NCI-H1694 (cell line): ENCODE measurements at regions not wholly inside any gene's neighbourhood (a gene's known extent, or its start where the extent isn't known, plus 50 kb on each side); places are given as distances from the start of the nearest gene placed in this dataset.

ENCODE experiments used
- DNase-seq: peaks from one replicate; lab custom pipeline; 2025; lab: John Stamatoyannopoulos, UW

DNA sequence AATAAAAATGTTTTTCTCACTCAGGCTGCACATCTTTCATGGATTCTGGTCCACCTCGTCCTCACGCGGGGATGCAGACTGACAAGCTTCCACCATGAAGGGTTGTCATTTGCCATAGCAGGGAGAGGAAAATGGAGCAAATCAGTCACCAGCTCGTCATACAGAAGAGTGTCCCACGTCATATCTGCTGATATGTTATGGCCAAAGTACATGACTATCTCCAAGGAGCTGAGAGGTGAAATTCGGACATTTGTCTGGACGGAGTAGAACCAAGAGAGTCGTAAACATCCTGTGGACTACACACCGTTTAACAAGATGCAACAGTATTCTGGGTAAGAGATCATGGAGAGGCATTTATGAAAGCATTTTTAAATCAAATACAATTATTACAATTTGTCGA, 75.3 kb upstream of the MYOCD start:
- no peak for DNase-seq

DNA sequence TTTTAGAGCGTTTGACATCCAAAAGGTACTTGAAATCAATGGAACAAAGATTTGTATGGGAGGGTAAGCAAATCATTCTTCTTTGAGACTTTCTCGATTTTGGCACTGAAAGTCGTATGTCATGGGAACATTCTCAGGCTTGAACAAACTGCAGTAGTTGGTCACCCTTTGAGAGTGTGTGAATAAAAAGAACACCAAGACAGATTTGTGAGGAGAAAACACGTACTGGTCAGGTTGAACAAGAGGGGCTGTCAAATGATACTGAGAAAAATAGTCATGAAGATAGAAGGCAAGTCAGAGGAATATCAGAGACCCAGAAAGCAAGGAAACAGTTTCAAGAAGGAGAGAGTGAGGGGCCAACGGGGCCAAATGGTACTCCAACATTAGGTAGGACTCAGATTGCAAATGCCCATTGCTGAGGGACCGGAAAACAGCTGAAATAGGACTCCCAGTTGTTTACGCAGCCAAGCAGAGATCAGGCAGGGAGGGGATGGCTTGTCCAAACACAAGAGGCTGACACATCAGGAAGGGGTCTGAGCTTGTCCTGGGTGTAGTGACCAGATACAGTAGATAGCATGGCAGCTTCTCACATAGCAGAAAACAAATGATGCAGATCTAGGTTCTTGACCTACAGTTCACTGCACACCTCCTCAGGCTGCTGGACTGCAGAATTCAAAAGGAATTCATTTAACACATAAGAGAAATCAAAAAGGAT, 74.5 kb upstream of the MYOCD start:
- no peak for DNase-seq

DNA sequence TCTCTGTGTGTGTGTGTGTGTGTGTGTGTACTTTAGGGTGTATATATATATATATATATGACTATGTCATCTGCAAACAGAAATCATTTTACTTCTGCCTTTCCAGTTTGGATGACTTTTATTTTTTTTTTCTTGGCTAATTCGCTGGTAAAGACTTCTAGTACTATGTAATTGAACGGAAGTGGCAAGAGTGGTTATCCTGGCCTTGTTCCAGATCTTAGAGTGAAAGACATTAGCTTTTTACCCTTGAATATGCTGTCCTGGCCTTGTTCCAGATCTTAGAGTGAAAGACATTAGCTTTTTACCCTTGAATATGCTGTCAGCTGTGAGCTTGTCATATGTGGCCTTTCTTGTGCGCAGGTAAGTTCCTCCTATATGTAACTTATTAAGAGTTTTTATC, 72.7 kb upstream of the MYOCD start:
- no peak for DNase-seq

DNA sequence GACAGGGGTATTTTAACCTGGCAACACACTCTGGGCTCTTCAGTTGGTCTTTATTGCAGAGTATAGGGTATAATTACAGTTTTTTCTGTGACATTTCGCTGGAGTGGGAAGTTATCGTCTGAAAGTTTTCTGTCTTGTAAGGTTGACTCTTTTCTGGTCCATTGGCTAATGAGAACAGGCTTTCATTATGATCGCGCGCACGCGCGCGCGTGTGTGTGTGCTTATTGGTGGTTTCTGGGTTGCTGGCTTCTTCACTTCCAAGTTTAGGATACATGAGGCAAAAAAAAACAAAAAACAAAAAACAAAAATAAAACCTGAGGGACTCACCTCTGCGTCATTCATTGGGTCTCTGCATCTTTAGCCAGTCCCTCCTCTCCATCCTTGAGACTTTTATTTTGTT, 68.7 kb upstream of the MYOCD start:
- DNase-seq, result no peak

DNA sequence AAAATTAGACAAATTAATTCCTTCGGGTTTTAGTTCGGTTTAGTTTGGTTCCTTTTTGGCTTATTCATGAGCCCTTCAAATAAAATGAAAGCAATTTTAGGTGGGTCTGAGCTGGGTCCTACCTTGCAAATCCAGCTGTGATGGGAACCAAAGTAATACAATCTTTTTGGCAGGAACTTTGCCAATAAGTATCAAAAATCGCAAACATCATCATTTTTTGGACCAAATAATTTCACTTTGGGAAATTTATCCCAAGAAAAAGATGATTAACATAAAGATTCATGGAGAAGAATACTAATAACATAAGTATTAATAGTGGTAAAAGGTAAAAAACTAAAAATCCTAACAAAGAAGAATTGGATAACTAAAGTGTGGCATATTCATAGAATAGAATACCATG, 67.8 kb upstream of the MYOCD start:
- DNase-seq, result no peak

DNA sequence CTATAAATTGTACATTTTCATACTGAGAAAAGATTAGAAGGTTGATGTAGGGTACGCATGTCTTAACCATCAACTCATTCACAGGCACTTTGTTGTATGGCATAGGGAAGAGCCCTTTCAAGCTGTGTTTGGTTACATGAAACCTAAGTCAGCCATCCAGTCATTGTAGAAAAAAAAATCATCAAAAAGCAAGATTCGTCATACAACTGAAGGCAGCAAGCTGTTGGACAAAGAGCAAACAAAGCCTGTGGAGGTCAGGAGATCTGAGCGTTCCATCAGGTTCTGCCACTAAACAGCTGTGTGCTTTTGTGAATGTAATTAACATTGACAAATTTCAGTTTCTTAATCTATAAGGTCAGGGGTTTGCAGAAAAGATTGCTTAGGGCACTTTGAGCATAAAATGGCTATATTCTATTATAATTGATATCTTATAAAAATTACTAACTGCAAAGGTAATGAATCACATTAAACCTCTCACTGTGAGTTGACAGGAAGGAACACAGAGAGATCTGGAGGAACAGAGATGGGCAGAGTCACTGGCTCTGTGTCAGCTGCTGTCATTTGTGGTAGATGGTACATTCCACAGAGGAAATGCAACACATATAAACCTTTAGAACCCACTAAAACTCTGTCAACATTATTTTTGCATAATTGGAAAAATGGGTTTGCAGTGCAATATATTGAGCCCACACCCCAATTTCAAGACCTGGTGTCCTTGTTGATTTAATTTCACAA, 66.3 kb upstream of the MYOCD start:
- no peak for DNase-seq

DNA sequence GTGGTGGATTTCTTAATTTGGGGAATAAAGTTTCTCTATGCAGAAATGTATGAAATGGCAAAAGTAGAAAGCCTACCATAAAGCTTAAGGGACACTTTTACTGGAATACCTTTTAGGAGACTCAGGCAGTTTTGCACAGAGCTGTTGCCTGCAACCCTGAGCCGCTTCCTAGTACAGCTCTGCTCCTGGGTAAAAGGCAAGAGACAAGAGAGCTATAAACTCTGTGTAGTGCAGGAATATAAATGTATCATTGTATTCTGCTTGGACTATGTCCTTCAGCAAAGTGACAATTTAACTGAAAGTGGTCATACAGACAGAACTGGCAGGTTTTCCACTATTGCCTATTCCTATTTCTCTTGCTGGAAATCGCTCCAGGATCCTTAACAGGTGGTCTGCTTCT, 65.3 kb upstream of the MYOCD start:
- DNase-seq, result no peak

DNA sequence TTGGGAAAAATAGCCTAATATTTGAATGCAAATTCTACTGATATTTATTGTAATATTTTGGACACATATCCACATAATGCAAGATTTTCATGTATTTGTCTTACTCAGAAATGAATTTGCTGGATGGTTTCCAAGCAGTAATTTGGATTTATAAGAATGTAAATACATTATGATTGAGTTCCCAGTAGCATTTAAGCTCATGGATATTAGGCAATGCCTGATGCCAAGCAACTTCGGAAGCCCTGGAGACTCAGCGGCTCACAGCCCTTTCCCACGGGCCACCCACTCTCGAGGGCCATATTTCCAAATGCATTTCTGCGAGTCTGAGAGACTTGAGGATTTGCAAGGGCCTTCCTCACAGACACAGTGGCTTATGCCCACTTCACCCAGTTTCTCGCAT, 62.1 kb upstream of the MYOCD start:
- no peak for DNase-seq

DNA sequence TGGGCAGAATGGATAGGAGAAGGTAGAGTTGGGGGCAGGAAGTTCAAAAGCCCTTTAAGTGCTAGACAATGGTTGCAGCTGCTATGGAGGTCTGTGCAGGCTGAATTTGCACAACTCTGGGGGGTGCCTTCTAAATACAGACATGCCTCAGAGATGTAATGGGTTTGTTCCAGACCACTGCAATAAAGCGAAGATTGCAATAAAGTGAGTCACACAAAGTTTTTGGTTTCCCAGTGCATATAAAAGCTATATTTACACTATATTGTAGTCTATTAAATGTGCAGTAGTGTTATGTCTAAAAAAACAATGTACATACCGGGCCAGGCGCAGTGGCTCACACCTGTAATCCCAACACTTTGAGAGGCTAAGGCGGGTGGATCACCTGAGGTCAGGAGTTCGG, 60.5 kb upstream of the MYOCD start:
- DNase-seq, result no peak

DNA sequence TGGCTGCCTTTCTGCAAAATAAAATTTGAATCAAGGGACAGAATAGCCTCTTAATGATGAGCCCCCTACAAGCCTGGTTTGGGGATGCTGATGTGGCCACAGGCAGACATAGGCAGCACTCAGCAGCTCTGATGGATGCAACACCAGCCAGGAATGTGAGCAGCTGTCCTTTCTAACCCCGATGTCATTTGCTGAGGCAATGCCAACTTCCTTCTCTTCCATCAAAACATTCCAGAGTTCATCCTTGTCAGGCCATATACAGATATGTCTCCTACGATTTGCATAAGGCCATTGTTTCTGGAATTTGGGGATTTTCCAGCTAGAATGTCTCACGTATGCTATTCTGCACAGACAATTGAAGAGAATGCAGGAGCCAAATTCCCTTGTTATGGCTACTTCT, 52.1 kb upstream of the MYOCD start:
- no peak for DNase-seq
